Keratinocyte (primary cell): ENCODE measurements at regions not wholly inside any gene's neighbourhood (a gene's known extent, or its start where the extent isn't known, plus 50 kb on each side); places are given as distances from the start of the nearest gene placed in this dataset.

Source experiments
- DNase-seq: peaks from one replicate; pipeline ENCODE4 v3.0.0-alpha.2; 2011; ENCODE audit warnings: low read depth, missing footprints, low spot score
- FAIRE-seq: peaks from 2 replicates; lab custom pipeline; 2011; peaks lifted over from hg19 to GRCh38; lab: Jason Lieb, UNC
- H2AFZ ChIP-seq: 2 replicates; pipeline ENCODE4 v1.6.0; 2012; ENCODE audit warnings: low read length, control low read depth, inconsistent platforms; ENCODE audit not compliant: control insufficient read depth
- H3K27ac ChIP-seq: 2 replicates; pipeline ENCODE4 v1.5.1; 2011; ENCODE audit warnings: low read length; ENCODE audit not compliant: control insufficient read depth, insufficient read depth
- H3K27me3 ChIP-seq: 3 replicates; pipeline ENCODE4 v1.6.0; 2011; ENCODE audit warnings: low read length; ENCODE audit not compliant: control insufficient read depth, insufficient read depth; ENCODE audit errors: extremely low read depth
- H3K36me3 ChIP-seq, 2 experiments: 2 replicates in 1 of 2; 3 replicates in 1 of 2; pipeline ENCODE4 v1.5.1; 2011; ENCODE audit warnings: low read length in 2 of 2, mild to moderate bottlenecking in 1 of 2; ENCODE audit not compliant: control insufficient read depth in 2 of 2, insufficient read depth in 2 of 2; ENCODE audit errors: extremely low read depth in 1 of 2
- H3K4me1 ChIP-seq: 3 replicates; pipeline ENCODE4 v1.5.1; 2011; ENCODE audit warnings: low read length; ENCODE audit not compliant: control insufficient read depth, insufficient read depth; ENCODE audit errors: extremely low read depth
- H3K4me2 ChIP-seq: 3 replicates; pipeline ENCODE4 v1.6.0; 2011; ENCODE audit warnings: low read depth, low read length; ENCODE audit not compliant: control insufficient read depth, insufficient read depth; ENCODE audit errors: extremely low read depth
- H3K4me3 ChIP-seq, 3 experiments: fragments of 200-600 bp in 1 of 3; sonication (generic) in 1 of 3; 2 replicates in 2 of 3; 3 replicates in 1 of 3; pipeline ENCODE4 v1.5.1; 2011 to 2016; ENCODE audit warnings: low read length in 3 of 3, mild to moderate bottlenecking in 3 of 3, control low read depth in 2 of 3, inconsistent platforms in 1 of 3, low read depth in 1 of 3, mixed read lengths in 1 of 3, mixed run types in 1 of 3, moderate library complexity in 1 of 3; ENCODE audit not compliant: control insufficient read depth in 2 of 3, insufficient read depth in 2 of 3; ENCODE audit errors: extremely low read depth in 1 of 3
- H3K79me2 ChIP-seq: 2 replicates; pipeline ENCODE4 v1.6.0; 2012; ENCODE audit warnings: low read length; ENCODE audit not compliant: control insufficient read depth, insufficient read depth
- H3K9ac ChIP-seq: 3 replicates; pipeline ENCODE4 v1.6.0; 2011; ENCODE audit warnings: low read length; ENCODE audit not compliant: control insufficient read depth, insufficient read depth; ENCODE audit errors: extremely low read depth
- H3K9me1 ChIP-seq: 3 replicates; pipeline ENCODE4 v1.6.0; 2011; ENCODE audit warnings: low read length; ENCODE audit not compliant: control insufficient read depth, insufficient read depth; ENCODE audit errors: extremely low read depth
- H3K9me3 ChIP-seq: 2 replicates; pipeline ENCODE4 v1.5.1; 2012; ENCODE audit warnings: low read depth, low read length; ENCODE audit not compliant: control insufficient read depth
- H4K20me1 ChIP-seq: 3 replicates; pipeline ENCODE4 v1.6.0; 2011; ENCODE audit warnings: low read length; ENCODE audit not compliant: control insufficient read depth, insufficient read depth; ENCODE audit errors: extremely low read depth
- CTCF ChIP-seq, 3 experiments: IDR thresholded peaks in 1 of 3; conservative IDR thresholded peaks in 1 of 3; optimal IDR thresholded peaks in 1 of 3; 2 replicates in 2 of 3; 3 replicates in 1 of 3; pipeline versions ENCODE3 to v1.5.1; 2011; ENCODE audit warnings: low read length in 3 of 3, mild to moderate bottlenecking in 3 of 3, moderate library complexity in 2 of 3, control low read depth in 1 of 3, inconsistent platforms in 1 of 3; ENCODE audit not compliant: insufficient read depth in 2 of 3; ENCODE audit errors: extremely low read depth in 1 of 3
- EZH2 ChIP-seq: IDR thresholded peaks from one replicate; pipeline ENCODE4 v1.6.1; 2012; ENCODE audit warnings: inconsistent platforms, mild to moderate bottlenecking, low read length, moderate library complexity
- dilution Hi-C: fragments of 300-500 bp; cut with MboI; formaldehyde crosslinking; loops from one replicate; pipeline ENCODE4 v1.7.0; 2020; ENCODE audit warnings: low sequenced_read_pairs; ENCODE audit not compliant: extremely low pct_ligation_motif_present

GRCh38 chr4:45750721-45751120 lies 373.1 kb downstream of the GABRG1 start:
- dilution Hi-C loops: no loop called here
- Histone ChIP-seq H3K9me1 (no peaks in the 10 kb centered on the region), H3K27ac (no peak overlapping the region)

GRCh38 chr4:45745741-45746140 lies 378.1 kb downstream of the GABRG1 start:
- H3K4me1 ChIP-seq: no peaks in the 10 kb centered on the region
- no peak overlapping the region for H3K27ac ChIP-seq
- DNase-seq (no peak), FAIRE-seq (no peak)
- no peaks in the 10 kb centered on the region for H3K9me1 ChIP-seq
- H3K4me2 ChIP-seq: no peak overlapping the region
- dilution Hi-C loops: no loop called here
- H3K9ac ChIP-seq: no peak overlapping the region
- TF ChIP-seq EZH2 (no peak), CTCF (optimal IDR thresholded peaks at IDR 0.05 in 1 of 3, IDR thresholded peaks at IDR 0.05 in 1 of 3, conservative IDR thresholded peaks at IDR 0.05 in 1 of 3; ENCODE audit: extremely low read depth in 1 of 3, insufficient read depth in 2 of 3, low read length in 3 of 3) (no peak)
- no peaks in the 10 kb centered on the region for H3K79me2 ChIP-seq
- no peaks in the 10 kb centered on the region for H3K9me3 ChIP-seq
- no peaks in the 10 kb centered on the region for H4K20me1 ChIP-seq
- H3K27me3 ChIP-seq: no peaks in the 10 kb centered on the region
- no peak overlapping the region for H2AFZ ChIP-seq
- H3K36me3 ChIP-seq: no peaks in the 10 kb centered on the region
- H3K4me3 ChIP-seq: no peak overlapping the region

More at GRCh38 chr4:45750721-45751120, 373.1 kb downstream of the GABRG1 start:
- no peak for TF ChIP-seq CTCF (optimal IDR thresholded peaks at IDR 0.05 in 1 of 3, IDR thresholded peaks at IDR 0.05 in 1 of 3, conservative IDR thresholded peaks at IDR 0.05 in 1 of 3; ENCODE audit: extremely low read depth in 1 of 3, insufficient read depth in 2 of 3, low read length in 3 of 3)
- TF ChIP-seq EZH2: no peak
- DNase-seq (no peak), FAIRE-seq (no peak)
- Histone ChIP-seq H2AFZ (no peak overlapping the region), H3K4me3 (no peak overlapping the region), H3K36me3 (no peaks in the 10 kb centered on the region), H3K9ac (no peak overlapping the region), H3K4me2 (no peak overlapping the region), H3K9me3 (no peaks in the 10 kb centered on the region), H3K79me2 (no peaks in the 10 kb centered on the region), H4K20me1 (no peaks in the 10 kb centered on the region), H3K27me3 (no peaks in the 10 kb centered on the region), H3K4me1 (no peaks in the 10 kb centered on the region)
